ENCODE measurements at regions not wholly inside any gene's neighbourhood (a gene's known extent, or its start where the extent isn't known, plus 50 kb on each side); places are given as distances from the start of the nearest gene placed in this dataset.

GRCh38 chr5:91438871-91439270 lies 55.8 kb upstream of the ARRDC3 start:
- peaks cover 28 to 30% of the 10 kb centered on the region in 2 donors for H3K4me1 Mint-ChIP-seq
- H3K36me3 ChIP-seq (ENCODE audit: control insufficient read depth, insufficient read depth, low read length), result no peaks in the 10 kb centered on the region
- H3K4me3 Mint-ChIP-seq, result no peak overlapping the region
- no peaks in the 10 kb centered on the region for H3K9me3 ChIP-seq (ENCODE audit: control insufficient read depth, insufficient read depth, low read length)
- intact Hi-C loops (cut with micrococcal nuclease), result no loop called here
- H3K4me3 ChIP-seq (ENCODE audit: low read length), result no peak overlapping the region
- H3K4me1 ChIP-seq (ENCODE audit: control insufficient read depth, insufficient read depth, low read length), result peaks cover under 1% of the 10 kb centered on the region
- no peaks in the 10 kb centered on the region for H3K9me3 Mint-ChIP-seq
- H3K27me3 Mint-ChIP-seq (ENCODE audit: low read depth in 2 of 2), result no peaks in the 10 kb centered on the region
- no peak overlapping the region for H3K27ac Mint-ChIP-seq
- ATAC-seq (no peak), DNase-seq (no peak)
- no peaks in the 10 kb centered on the region for H3K27me3 ChIP-seq (ENCODE audit: control insufficient read depth, insufficient read depth, low read length)
- WGBS (ENCODE audit: insufficient coverage), result 100% methylated on average over 1 of the region's 1 CpG
- H3K36me3 Mint-ChIP-seq, result no peaks in the 10 kb centered on the region
- H3K27ac ChIP-seq (ENCODE audit: low read length), result no peak overlapping the region
- TF ChIP-seq CTCF (IDR thresholded peaks at IDR 0.05), result no peak

- peaks cover 29 to 31% of the 10 kb centered on the region in 2 donors for H3K4me1 Mint-ChIP-seq
- no peak for TF ChIP-seq CTCF (IDR thresholded peaks at IDR 0.05)
- ATAC-seq, result no peak
- H3K36me3 ChIP-seq (ENCODE audit: control insufficient read depth, insufficient read depth, low read length), result no peaks in the 10 kb centered on the region
- DNase-seq, result no peak
- H3K27me3 ChIP-seq (ENCODE audit: control insufficient read depth, insufficient read depth, low read length), result no peaks in the 10 kb centered on the region
- H3K27ac Mint-ChIP-seq, result peak overlapping the region in 1 of 2 donors; percentile 92
- H3K4me1 ChIP-seq (ENCODE audit: control insufficient read depth, insufficient read depth, low read length), result peaks cover 10% of the 10 kb centered on the region
- no peaks in the 10 kb centered on the region for H3K27me3 Mint-ChIP-seq (ENCODE audit: low read depth in 2 of 2)
- H3K9me3 ChIP-seq (ENCODE audit: control insufficient read depth, insufficient read depth, low read length), result no peaks in the 10 kb centered on the region
- WGBS (ENCODE audit: insufficient coverage), result 100% methylated on average over 1 of the region's 3 CpGs
- no peak overlapping the region for H3K4me3 Mint-ChIP-seq
- no peak overlapping the region for H3K27ac ChIP-seq (ENCODE audit: low read length)
- H3K36me3 Mint-ChIP-seq, result no peaks in the 10 kb centered on the region
- H3K4me3 ChIP-seq (ENCODE audit: low read length), result no peak overlapping the region
- intact Hi-C loops (cut with micrococcal nuclease), result no loop called here
- no peaks in the 10 kb centered on the region for H3K9me3 Mint-ChIP-seq
Measured at GRCh38 chr5:91436241-91436640, 53.1 kb upstream of the ARRDC3 start.

- peak overlapping the region; percentile 82 for H3K4me3 Mint-ChIP-seq
Measured at GRCh38 chr5:91434348-91434747, 51.2 kb upstream of the ARRDC3 start.

More at GRCh38 chr5:91434348-91434747, 51.2 kb upstream of the ARRDC3 start:
- ATAC-seq (peak; percentile 86 to 94 (median 91)), DNase-seq (peak in 1 of 2 donors; percentile 47)
- TF ChIP-seq CTCF (IDR thresholded peaks at IDR 0.05), result no peak
- H3K27ac ChIP-seq (ENCODE audit: low read length), result peak overlapping the region; percentile 81
- no peak overlapping the region for H3K4me3 ChIP-seq (ENCODE audit: low read length)
- H3K4me1 ChIP-seq (ENCODE audit: control insufficient read depth, insufficient read depth, low read length), result peaks cover 10% of the 10 kb centered on the region
- no peaks in the 10 kb centered on the region for H3K27me3 ChIP-seq (ENCODE audit: control insufficient read depth, insufficient read depth, low read length)
- Mint-ChIP-seq H3K9me3 (peaks cover 0 to under 1% of the 10 kb centered on the region in 2 donors), H3K4me1 (peaks cover 32 to 36% of the 10 kb centered on the region in 2 donors), H3K27ac (peak overlapping the region; percentile 92), H3K36me3 (peaks cover 8% of the 10 kb centered on the region), H3K27me3 (ENCODE audit: low read depth in 2 of 2) (no peaks in the 10 kb centered on the region)
- intact Hi-C loops (cut with micrococcal nuclease), result no loop called here
- H3K9me3 ChIP-seq (ENCODE audit: control insufficient read depth, insufficient read depth, low read length), result no peaks in the 10 kb centered on the region
- H3K36me3 ChIP-seq (ENCODE audit: control insufficient read depth, insufficient read depth, low read length), result no peaks in the 10 kb centered on the region
